IMR-90 (cell line): ENCODE measurements at regions not wholly inside any gene's neighbourhood (a gene's known extent, or its start where the extent isn't known, plus 50 kb on each side); places are given as distances from the start of the nearest gene placed in this dataset.
"Not testable (repeated sequence)": the region's sequence is repeated elsewhere in the genome, so short reads cannot be mapped to it uniquely, and the experiment has no call there.

Source experiments
- ATAC-seq: fragments of 200-7000 bp; cut with Tn5 transposase; 2 replicates; pipeline ENCODE4 v1.9.1; 2020; ENCODE audit warnings: low read depth, mild to moderate bottlenecking, moderate library complexity
- BruUV-seq: library from RNA; stranded (reverse); fragments of 400-500 nt; replicated peaks from 2 replicates; lab custom pipeline; 2021; lab: Mats Ljungman, UMichigan
- CTCF ChIA-PET: fragments of 300-600 bp; formaldehyde crosslinking; extraction: SDS; loops from one replicate; lab custom pipeline; 2021; ENCODE audit warnings: antibody characterized with exemption; lab: Yijun Ruan, JAX
- POLR2A ChIA-PET: fragments of 300-600 bp; sonication (Branson Sonifier 250); formaldehyde crosslinking; loops from one replicate; lab custom pipeline; 2022; ENCODE audit warnings: antibody characterized with exemption; ENCODE audit not compliant: unreplicated experiment; lab: Charles Lee
- DNase-seq: peaks from one replicate; pipeline ENCODE4 v3.0.0; 2013
- H2AFZ ChIP-seq: replicated peaks from 2 replicates; pipeline ENCODE3; 2013; ENCODE audit warnings: low read length, mild to moderate bottlenecking; ENCODE audit not compliant: poor library complexity
- H2AK5ac ChIP-seq: 2 replicates; pipeline ENCODE4 v1.6.1; 2013; ENCODE audit warnings: low read depth, low read length, inconsistent platforms
- H2AK9ac ChIP-seq: replicated peaks from 2 replicates; pipeline ENCODE3; 2013; ENCODE audit warnings: mild to moderate bottlenecking, low read depth, low read length, moderate library complexity; ENCODE audit not compliant: poor library complexity
- H2BK120ac ChIP-seq: 2 replicates; pipeline ENCODE4 v1.6.1; 2013; ENCODE audit warnings: low read depth, low read length, inconsistent platforms
- H2BK15ac ChIP-seq: 3 replicates; pipeline ENCODE4 v1.6.1; 2013; ENCODE audit warnings: low read depth, low read length, inconsistent platforms
- H2BK20ac ChIP-seq: 2 replicates; pipeline ENCODE4 v1.6.1; 2013; ENCODE audit warnings: low read depth, mild to moderate bottlenecking, inconsistent platforms, low read length, moderate library complexity
- H2BK5ac ChIP-seq: 2 replicates; pipeline ENCODE4 v1.6.1; 2013; ENCODE audit warnings: mild to moderate bottlenecking, low read depth, low read length, inconsistent platforms; ENCODE audit not compliant: poor library complexity, severe bottlenecking
- H3K14ac ChIP-seq: replicated peaks from 2 replicates; pipeline ENCODE4 v1.6.1; 2013; ENCODE audit warnings: low read depth, low read length, inconsistent platforms
- H3K18ac ChIP-seq: 2 replicates; pipeline ENCODE4 v1.6.1; 2013; ENCODE audit warnings: low read depth, low read length, control low read depth
- H3K23ac ChIP-seq: 2 replicates; pipeline ENCODE4 v1.6.1; 2013; ENCODE audit warnings: low read depth, low read length, inconsistent platforms
- H3K27ac ChIP-seq: 2 replicates; pipeline ENCODE4 v1.5.1; 2013; ENCODE audit warnings: mild to moderate bottlenecking, control low read depth, low read length; ENCODE audit not compliant: insufficient read depth
- H3K27me3 ChIP-seq: 2 replicates; pipeline ENCODE4 v1.6.1; 2013; ENCODE audit warnings: low read length; ENCODE audit not compliant: control insufficient read depth, insufficient read depth
- H3K36me3 ChIP-seq: 2 replicates; pipeline ENCODE4 v1.6.1; 2013; ENCODE audit warnings: low read length, mixed read lengths; ENCODE audit not compliant: control insufficient read depth, insufficient read depth
- H3K4ac ChIP-seq: 2 replicates; pipeline ENCODE4 v1.6.1; 2013; ENCODE audit warnings: low read depth, low read length, inconsistent platforms
- H3K4me1 ChIP-seq: 2 replicates; pipeline ENCODE4 v1.6.1; 2013; ENCODE audit warnings: low read length, mixed read lengths; ENCODE audit not compliant: control insufficient read depth, insufficient read depth
- H3K4me2 ChIP-seq: 2 replicates; pipeline ENCODE4 v1.6.1; 2013; ENCODE audit warnings: low read depth, mild to moderate bottlenecking, control low read depth, low read length, moderate library complexity
- H3K4me3 ChIP-seq: 2 replicates; pipeline ENCODE4 v1.5.1; 2013; ENCODE audit warnings: low read depth, mild to moderate bottlenecking, control low read depth, low read length, moderate library complexity; ENCODE audit not compliant: insufficient read depth
- H3K56ac ChIP-seq: 2 replicates; pipeline ENCODE4 v1.6.1; 2013; ENCODE audit warnings: low read length, inconsistent platforms; ENCODE audit not compliant: insufficient read depth; ENCODE audit errors: extremely low read depth
- H3K79me1 ChIP-seq, 2 experiments: 2 replicates each; pipeline ENCODE4 v1.6.1; 2013; ENCODE audit warnings: low read length in 2 of 2, inconsistent platforms in 1 of 2, low read depth in 1 of 2
- H3K9ac ChIP-seq: 2 replicates; pipeline ENCODE4 v1.6.1; 2013; ENCODE audit warnings: low read depth, low read length, control low read depth
- H3K9me1 ChIP-seq: 2 replicates; pipeline ENCODE4 v1.6.1; 2013; ENCODE audit warnings: low read length, inconsistent platforms; ENCODE audit not compliant: insufficient read depth
- H3K9me3 ChIP-seq: 2 replicates; pipeline ENCODE4 v1.6.1; 2013; ENCODE audit warnings: low read length; ENCODE audit not compliant: control insufficient read depth, insufficient read depth
- H4K20me1 ChIP-seq: 2 replicates; pipeline ENCODE4 v1.6.1; 2013; ENCODE audit warnings: low read length, inconsistent platforms; ENCODE audit not compliant: insufficient read depth
- H4K5ac ChIP-seq: 2 replicates; pipeline ENCODE4 v1.6.1; 2013; ENCODE audit warnings: mild to moderate bottlenecking, low read depth, low read length, control low read depth
- H4K8ac ChIP-seq, 2 experiments: 2 replicates each; pipeline ENCODE4 v1.6.1; 2013; ENCODE audit warnings: low read depth in 2 of 2, low read length in 2 of 2, control low read depth in 1 of 2, inconsistent platforms in 1 of 2
- H4K91ac ChIP-seq: 2 replicates; pipeline ENCODE4 v1.6.1; 2013; ENCODE audit warnings: low read depth, low read length, inconsistent platforms; ENCODE audit not compliant: insufficient read depth
- WGBS, 2 experiments: methylation state at CpG; one replicate each; pipeline versions ENCODE4 v1.1.5 to v1.1.7; 2013; ENCODE audit warnings: missing lambda C conversion rate in 2 of 2; ENCODE audit not compliant: insufficient read length in 1 of 2; ENCODE audit errors: extremely low coverage in 2 of 2; 5-methylcytosine and 5-hydroxymethylcytosine counted together
- dilution Hi-C: fragments of 300-500 bp; cut with HindIII; formaldehyde crosslinking; loops from one replicate; pipeline ENCODE4 v1.14.3; 2018; ENCODE audit warnings: low sequenced_read_pairs; ENCODE audit not compliant: unreplicated experiment
- in situ Hi-C: fragments of 300-500 bp; cut with MboI; formaldehyde crosslinking; loops from 3 replicates; pipeline ENCODE4 v1.14.3; 2019; ENCODE audit warnings: low sequenced_read_pairs, inconsistent platforms, mixed read lengths
- intact Hi-C: fragments of 100-400 bp; cut with micrococcal nuclease; formaldehyde crosslinking; loops from 2 replicates; pipeline ENCODE4 v1.10.0; 2022

GRCh38 chr2:242097278-242097677, 227.7 kb downstream of the RTP5 start:
- BruUV-seq, H3K9ac ChIP-seq, H3K56ac ChIP-seq, CTCF ChIA-PET, ATAC-seq, dilution Hi-C loops, H3K18ac ChIP-seq, H3K4me1 ChIP-seq, H3K27me3 ChIP-seq, H3K36me3 ChIP-seq, H4K8ac ChIP-seq, H4K20me1 ChIP-seq, H2BK5ac ChIP-seq, H2BK15ac ChIP-seq, H2AK5ac ChIP-seq, H3K9me3 ChIP-seq, H2BK20ac ChIP-seq, DNase-seq, H3K4me3 ChIP-seq, intact Hi-C loops, H4K5ac ChIP-seq, H3K14ac ChIP-seq, H3K4ac ChIP-seq, in situ Hi-C loops, POLR2A ChIA-PET, H3K9me1 ChIP-seq, H3K27ac ChIP-seq, H2AK9ac ChIP-seq, H3K4me2 ChIP-seq, H2AFZ ChIP-seq, H3K79me1 ChIP-seq, H2BK120ac ChIP-seq, H3K23ac ChIP-seq, H4K91ac ChIP-seq: not testable (repeated sequence)
- no CpG with 5 or more reads among the region's 1 CpG for WGBS, 2 experiments
